GF-D8 (cell line): ENCODE measurements at regions not wholly inside any gene's neighbourhood (a gene's known extent, or its start where the extent isn't known, plus 50 kb on each side); places are given as distances from the start of the nearest gene placed in this dataset.

Source experiments
- DNase-seq: peaks from one replicate; lab custom pipeline; 2025; lab: John Stamatoyannopoulos, UW

- no peak for DNase-seq
Observed at GRCh38 chr16:73529303-73530012, 481.5 kb upstream of the ZFHX3 start.

GRCh38 chr16:73527187-73527586 is 479.3 kb upstream of the ZFHX3 start:
- DNase-seq: peak; percentile 1

GRCh38 chr16:73526011-73526804 is 478.3 kb upstream of the ZFHX3 start:
- DNase-seq: no peak

GRCh38 chr16:73523209-73523608 is 475.3 kb upstream of the ZFHX3 start:
- DNase-seq: no peak

- DNase-seq: no peak
Observed at GRCh38 chr16:73521499-73521898, 473.6 kb upstream of the ZFHX3 start.

- no peak for DNase-seq
Observed at GRCh38 chr16:73515616-73516015, 467.7 kb upstream of the ZFHX3 start.

- no peak for DNase-seq
Observed at GRCh38 chr16:73510852-73511251, 462.9 kb upstream of the ZFHX3 start.

GRCh38 chr16:73506568-73507056 is 458.7 kb upstream of the ZFHX3 start:
- DNase-seq: no peak

- DNase-seq: no peak
Observed at GRCh38 chr16:73505577-73505976, 457.6 kb upstream of the ZFHX3 start.

- no peak for DNase-seq
Observed at GRCh38 chr16:73504591-73505575, 457.0 kb upstream of the ZFHX3 start.

GRCh38 chr16:73503093-73503492 is 455.2 kb upstream of the ZFHX3 start:
- no peak for DNase-seq

- DNase-seq: no peak
Observed at GRCh38 chr16:73499276-73499675, 451.3 kb upstream of the ZFHX3 start.

GRCh38 chr16:73485880-73486279 is 438.0 kb upstream of the ZFHX3 start:
- no peak for DNase-seq

GRCh38 chr16:73483934-73484711 is 436.2 kb upstream of the ZFHX3 start:
- no peak for DNase-seq

GRCh38 chr16:73483076-73483791 is 435.3 kb upstream of the ZFHX3 start:
- DNase-seq: no peak

GRCh38 chr16:73482310-73482709 is 434.4 kb upstream of the ZFHX3 start:
- DNase-seq: no peak

GRCh38 chr16:73480381-73480780 is 432.5 kb upstream of the ZFHX3 start:
- no peak for DNase-seq

GRCh38 chr16:73473713-73474112 is 425.8 kb upstream of the ZFHX3 start:
- no peak for DNase-seq

GRCh38 chr16:73464834-73465233 is 416.9 kb upstream of the ZFHX3 start:
- DNase-seq: no peak

- no peak for DNase-seq
Observed at GRCh38 chr16:73459586-73459985, 411.7 kb upstream of the ZFHX3 start.

- no peak for DNase-seq
Observed at GRCh38 chr16:73457851-73458250, 409.9 kb upstream of the ZFHX3 start.
